Spleen (tissue), 11 donors: ENCODE measurements at regions not wholly inside any gene's neighbourhood (a gene's known extent, or its start where the extent isn't known, plus 50 kb on each side); places are given as distances from the start of the nearest gene placed in this dataset.

Experiments
- DNase-seq: peaks from one replicate; pipeline ENCODE4 v3.0.0-alpha.2; 2020
- H3K27ac ChIP-seq, 8 donors: fragments of 200-600 bp; sonication (generic) in 7 of 8; 1 replicate in 4 of 8; 2 replicates in 4 of 8; pipeline versions ENCODE4 v1.5.0 to v1.8.0; 2016 to 2021; ENCODE audit warnings: inconsistent platforms in 4 of 8, mild to moderate bottlenecking in 4 of 8, moderate library complexity in 1 of 8
- H3K27me3 ChIP-seq, 7 donors: fragments of 200-600 bp; sonication (generic) in 6 of 7; replicated peaks in 1 of 7; 1 replicate in 4 of 7; 2 replicates in 3 of 7; pipeline versions ENCODE4 v1.5.0 to v1.8.0; 2016 to 2021; ENCODE audit warnings: inconsistent platforms in 3 of 7, mild to moderate bottlenecking in 1 of 7
- H3K36me3 ChIP-seq, 6 donors: fragments of 200-600 bp; sonication (generic) in 5 of 6; 1 replicate in 4 of 6; 2 replicates in 2 of 6; pipeline versions ENCODE4 v1.5.0 to v1.8.0; 2016 to 2021; ENCODE audit warnings: inconsistent platforms in 2 of 6
- H3K4me1 ChIP-seq, 6 donors: fragments of 200-600 bp; sonication (generic) in 5 of 6; 1 replicate in 3 of 6; 2 replicates in 3 of 6; pipeline versions ENCODE4 v1.5.0 to v1.8.0; 2016 to 2021; ENCODE audit warnings: inconsistent platforms in 3 of 6
- H3K4me3 ChIP-seq, 8 donors: fragments of 200-600 bp; sonication (generic) in 7 of 8; 1 replicate in 4 of 8; 2 replicates in 4 of 8; pipeline versions ENCODE4 v1.5.0 to v1.8.0; 2016 to 2021; ENCODE audit warnings: inconsistent platforms in 4 of 8, mild to moderate bottlenecking in 4 of 8, moderate library complexity in 2 of 8
- H3K9me3 ChIP-seq, 8 donors: fragments of 200-600 bp; sonication (generic) in 7 of 8; 1 replicate in 4 of 8; 2 replicates in 4 of 8; pipeline versions ENCODE4 v1.5.0 to v1.8.0; 2016 to 2021; ENCODE audit warnings: inconsistent platforms in 4 of 8
- CTCF ChIP-seq, 11 experiments: fragments of 200-600 bp in 7 of 11; fragments of 450-650 bp in 4 of 11; sonication (generic) in 4 of 11; IDR thresholded peaks in 8 of 11; conservative IDR thresholded peaks in 3 of 11; 1 replicate in 7 of 11; 2 replicates in 4 of 11; pipeline versions ENCODE4 v1.4.0 to v1.8.0; 2016 to 2021; ENCODE audit warnings: antibody characterized with exemption in 11 of 11, inconsistent platforms in 4 of 11, mild to moderate bottlenecking in 1 of 11
- POLR2A ChIP-seq, 3 donors: fragments of 450-650 bp; IDR thresholded peaks; one replicate each; pipeline ENCODE4 v1.5.1; 2017; ENCODE audit warnings: antibody characterized with exemption in 3 of 3, mild to moderate bottlenecking in 1 of 3
- POLR2AphosphoS5 ChIP-seq, 3 donors: sonication (generic); formaldehyde crosslinking; IDR thresholded peaks; one replicate each; pipeline ENCODE4 v1.5.1; 2017; ENCODE audit warnings: antibody characterized with exemption in 3 of 3
- WGBS, 5 donors: extraction: QIAGEN DNeasy Blood & Tissue Kit in 3 of 5; methylation state at CpG; one replicate each; pipeline versions ENCODE4 v1.1.5 to v1.1.7; 2013 to 2018; 5-methylcytosine and 5-hydroxymethylcytosine counted together
- intact Hi-C: fragments of 100-400 bp; cut with DNase I; formaldehyde crosslinking; loops from one replicate; pipeline ENCODE4 v1.15.0; 2023; ENCODE audit warnings: low total_unique reads
- donor health status: healthy with polysubstance abuse.
- donor health status: DM: no; HTN: no; CAD: no; lungs with moderate emphysema.
- donor health status: DM: no; HTN: no; CAD: no.
- donor health status: Bipolar disorder and iron deficiency.
- donor health status: healthy.
- donor health status: DM: no; HTN: no; CAD: no.
- donor health status: DM: yes; HTN: yes; CAD: no.

GRCh38 chr7:113784316-113784715 lies 134.5 kb downstream of the PPP1R3A start:
- TF ChIP-seq POLR2A (IDR thresholded peaks at IDR 0.05) (no peak), POLR2AphosphoS5 (IDR thresholded peaks at IDR 0.05) (no peak), CTCF (IDR thresholded peaks at IDR 0.05 in 8 of 11, conservative IDR thresholded peaks at IDR 0.05 in 3 of 11) (no peak)
- 31 to 48% (median 40%) methylated on average over 2 of the region's 2 CpGs for WGBS, 5 donors
- no peak for DNase-seq
- no peaks in the 10 kb centered on the region for H3K27me3 ChIP-seq
- no peaks in the 10 kb centered on the region for H3K36me3 ChIP-seq
- H3K4me3 ChIP-seq, result no peak overlapping the region
- no peaks in the 10 kb centered on the region for H3K9me3 ChIP-seq
- intact Hi-C loops, result no loop called here
- H3K4me1 ChIP-seq, result no peaks in the 10 kb centered on the region
- H3K27ac ChIP-seq, result no peak overlapping the region

GRCh38 chr7:113783403-113783802 lies 135.4 kb downstream of the PPP1R3A start:
- H3K4me3 ChIP-seq, result no peak overlapping the region
- 80 to 91% (median 84%) methylated on average over 4 of the region's 4 CpGs for WGBS, 5 donors
- no peak for DNase-seq

GRCh38 chr7:113775804-113776203 lies 143.0 kb downstream of the PPP1R3A start:
- H3K27me3 ChIP-seq, result no peaks in the 10 kb centered on the region
- no peak overlapping the region for H3K27ac ChIP-seq
- H3K36me3 ChIP-seq, result no peaks in the 10 kb centered on the region
- H3K4me1 ChIP-seq, result no peaks in the 10 kb centered on the region
- TF ChIP-seq POLR2A (IDR thresholded peaks at IDR 0.05), result no peak
- TF ChIP-seq POLR2AphosphoS5 (IDR thresholded peaks at IDR 0.05), result no peak
- no peak for DNase-seq
- intact Hi-C loops, result no loop called here
- no peaks in the 10 kb centered on the region for H3K9me3 ChIP-seq
- H3K4me3 ChIP-seq, result no peak overlapping the region
- 60 to 83% (median 68%) methylated on average over 1 of the region's 1 CpG for WGBS, 5 donors

More at GRCh38 chr7:113783403-113783802, 135.4 kb downstream of the PPP1R3A start:
- no peak for TF ChIP-seq POLR2AphosphoS5 (IDR thresholded peaks at IDR 0.05)
- no peak for TF ChIP-seq POLR2A (IDR thresholded peaks at IDR 0.05)
- no peak for TF ChIP-seq CTCF (IDR thresholded peaks at IDR 0.05 in 8 of 11, conservative IDR thresholded peaks at IDR 0.05 in 3 of 11)
- no peak overlapping the region for H3K27ac ChIP-seq
- intact Hi-C loops, result no loop called here
- H3K27me3 ChIP-seq, result no peaks in the 10 kb centered on the region
- H3K36me3 ChIP-seq, result no peaks in the 10 kb centered on the region
- no peaks in the 10 kb centered on the region for H3K4me1 ChIP-seq
- no peaks in the 10 kb centered on the region for H3K9me3 ChIP-seq

GRCh38 chr7:113775401-113775800 lies 143.4 kb downstream of the PPP1R3A start:
- no peak for DNase-seq
- 36 to 52% (median 43%) methylated on average over 1 of the region's 1 CpG for WGBS, 5 donors
- Histone ChIP-seq H3K9me3 (no peaks in the 10 kb centered on the region), H3K4me1 (no peaks in the 10 kb centered on the region), H3K36me3 (no peaks in the 10 kb centered on the region), H3K27me3 (no peaks in the 10 kb centered on the region), H3K4me3 (no peak overlapping the region), H3K27ac (no peak overlapping the region)
- intact Hi-C loops, result no loop called here
- TF ChIP-seq CTCF (IDR thresholded peaks at IDR 0.05 in 8 of 11, conservative IDR thresholded peaks at IDR 0.05 in 3 of 11) (no peak), POLR2A (IDR thresholded peaks at IDR 0.05) (no peak), POLR2AphosphoS5 (IDR thresholded peaks at IDR 0.05) (no peak)
